ENCODE measurements at regions not wholly inside any gene's neighbourhood (a gene's known extent, or its start where the extent isn't known, plus 50 kb on each side); places are given as distances from the start of the nearest gene placed in this dataset.

GRCh38 chr2:195304310-195304709 lies 352.7 kb upstream of the SLC39A10 start:
- TF ChIP-seq CTCF (tag by site-specific recombination; IDR thresholded peaks at IDR 0.05) (no peak), ZNF530 (tag by site-specific recombination; IDR thresholded peaks at IDR 0.05; ENCODE audit: low read depth) (no peak), YY1 (tag by site-specific recombination; IDR thresholded peaks at IDR 0.05) (no peak), REST (tag by site-specific recombination; IDR thresholded peaks at IDR 0.05) (no peak)
